Epithelial cell of esophagus (primary cell): ENCODE measurements at regions not wholly inside any gene's neighbourhood (a gene's known extent, or its start where the extent isn't known, plus 50 kb on each side); places are given as distances from the start of the nearest gene placed in this dataset.
A peak's percentile ranks its signal among the peaks of the same experiment; 100 is the strongest.

Experiments used
- DNase-seq: peaks from one replicate; pipeline ENCODE4 v3.0.0; 2010; ENCODE audit warnings: low read depth
- H3K4me3 ChIP-seq: 2 replicates; pipeline ENCODE4 v1.5.1; 2011; ENCODE audit warnings: mild to moderate bottlenecking, low read length, control low read depth
- TF ChIP-seq, protein P1 (sequence below): IDR thresholded peaks from 2 replicates; pipeline ENCODE4 v1.5.1; 2011; ENCODE audit warnings: low read depth, mild to moderate bottlenecking, low read length, control low read depth, inconsistent platforms; ENCODE audit not compliant: insufficient read depth; ENCODE audit errors: missing control alignments

DNA sequence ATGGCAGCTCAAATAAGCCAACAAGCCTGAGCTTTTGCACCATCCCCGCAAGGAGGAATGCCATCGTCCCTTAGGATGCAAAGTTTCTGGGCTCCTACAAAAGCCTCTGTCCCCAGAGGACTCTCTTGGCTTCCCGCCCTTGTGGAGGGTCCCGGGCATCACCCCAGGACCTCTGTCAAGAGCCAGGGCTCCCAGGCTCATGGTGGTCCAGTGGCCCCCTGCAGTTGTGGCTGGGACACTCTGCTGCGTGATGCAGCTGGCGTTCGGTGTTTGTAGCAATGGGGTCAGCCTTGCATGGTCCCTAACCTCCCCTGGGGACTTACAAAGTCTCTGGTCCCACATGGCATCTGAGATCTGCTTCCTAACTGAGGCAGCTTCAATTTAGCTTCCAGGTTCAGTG, 104.7 kb downstream of the RIPK4 start:
- H3K4me3 ChIP-seq = no peak overlapping the region
- no peak for DNase-seq
- TF ChIP-seq, protein P1, sequence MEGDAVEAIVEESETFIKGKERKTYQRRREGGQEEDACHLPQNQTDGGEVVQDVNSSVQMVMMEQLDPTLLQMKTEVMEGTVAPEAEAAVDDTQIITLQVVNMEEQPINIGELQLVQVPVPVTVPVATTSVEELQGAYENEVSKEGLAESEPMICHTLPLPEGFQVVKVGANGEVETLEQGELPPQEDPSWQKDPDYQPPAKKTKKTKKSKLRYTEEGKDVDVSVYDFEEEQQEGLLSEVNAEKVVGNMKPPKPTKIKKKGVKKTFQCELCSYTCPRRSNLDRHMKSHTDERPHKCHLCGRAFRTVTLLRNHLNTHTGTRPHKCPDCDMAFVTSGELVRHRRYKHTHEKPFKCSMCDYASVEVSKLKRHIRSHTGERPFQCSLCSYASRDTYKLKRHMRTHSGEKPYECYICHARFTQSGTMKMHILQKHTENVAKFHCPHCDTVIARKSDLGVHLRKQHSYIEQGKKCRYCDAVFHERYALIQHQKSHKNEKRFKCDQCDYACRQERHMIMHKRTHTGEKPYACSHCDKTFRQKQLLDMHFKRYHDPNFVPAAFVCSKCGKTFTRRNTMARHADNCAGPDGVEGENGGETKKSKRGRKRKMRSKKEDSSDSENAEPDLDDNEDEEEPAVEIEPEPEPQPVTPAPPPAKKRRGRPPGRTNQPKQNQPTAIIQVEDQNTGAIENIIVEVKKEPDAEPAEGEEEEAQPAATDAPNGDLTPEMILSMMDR = no peak

DNA sequence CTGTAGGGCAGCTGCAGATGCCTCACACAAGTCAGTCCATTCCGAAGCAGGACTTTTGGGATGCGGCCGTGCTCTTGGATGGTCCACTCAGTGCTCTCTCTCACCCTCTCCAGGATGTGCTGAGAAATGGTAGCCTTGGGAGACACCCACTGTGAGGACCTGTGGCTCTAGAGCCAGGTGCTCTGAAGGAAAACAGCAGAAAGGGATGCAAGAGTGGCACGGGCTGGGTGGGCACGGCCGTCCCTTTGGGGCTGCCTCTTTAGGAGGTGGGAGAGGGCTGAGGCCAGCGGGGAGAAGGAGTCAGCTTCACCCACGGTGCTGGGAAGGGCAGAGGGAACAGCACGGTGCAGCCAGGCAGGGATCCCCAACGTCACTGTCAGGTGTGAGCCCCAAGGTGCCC, 106.1 kb downstream of the RIPK4 start:
- TF ChIP-seq, protein P1 = no peak
- no peak overlapping the region for H3K4me3 ChIP-seq
- DNase-seq = no peak

DNA sequence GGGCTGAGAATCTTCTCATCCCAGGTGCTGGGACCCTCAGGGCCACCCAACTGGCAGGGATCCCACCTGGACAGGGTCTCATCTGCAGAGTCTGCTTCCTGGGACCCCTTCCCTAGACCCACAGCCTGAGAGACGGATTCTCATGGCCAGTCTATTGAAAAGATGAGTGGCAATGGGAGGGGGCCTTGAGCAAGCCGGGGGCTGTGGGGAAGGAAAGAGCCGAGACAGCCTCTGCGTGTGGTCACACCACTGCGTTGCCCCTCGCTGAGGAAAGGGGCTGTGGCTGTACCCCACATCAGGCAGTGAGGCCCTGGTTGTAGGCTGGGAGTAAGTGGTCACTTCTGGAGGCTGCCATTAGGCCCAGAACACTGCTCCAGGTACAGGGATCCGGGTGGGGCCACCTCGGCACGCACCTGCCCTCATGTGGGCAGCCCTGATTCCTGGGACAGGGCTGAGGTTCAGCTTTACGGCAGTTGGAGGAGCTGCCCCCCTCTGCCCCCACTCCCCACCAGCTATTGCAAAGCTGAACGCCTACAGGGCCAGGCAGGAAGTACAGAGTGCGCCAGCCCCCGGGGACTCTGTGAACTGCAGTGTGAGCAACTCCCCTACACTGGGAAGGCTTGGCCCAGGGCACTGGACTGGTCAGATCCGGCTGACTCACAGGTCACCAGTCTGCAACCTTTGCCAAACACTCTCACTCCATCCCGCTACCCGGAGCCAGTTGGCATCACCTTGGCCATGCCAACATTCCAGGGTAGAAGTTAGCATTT, 106.9 kb downstream of the RIPK4 start:
- no peak for DNase-seq
- H3K4me3 ChIP-seq = no peak overlapping the region
- TF ChIP-seq, protein P1 = no peak

DNA sequence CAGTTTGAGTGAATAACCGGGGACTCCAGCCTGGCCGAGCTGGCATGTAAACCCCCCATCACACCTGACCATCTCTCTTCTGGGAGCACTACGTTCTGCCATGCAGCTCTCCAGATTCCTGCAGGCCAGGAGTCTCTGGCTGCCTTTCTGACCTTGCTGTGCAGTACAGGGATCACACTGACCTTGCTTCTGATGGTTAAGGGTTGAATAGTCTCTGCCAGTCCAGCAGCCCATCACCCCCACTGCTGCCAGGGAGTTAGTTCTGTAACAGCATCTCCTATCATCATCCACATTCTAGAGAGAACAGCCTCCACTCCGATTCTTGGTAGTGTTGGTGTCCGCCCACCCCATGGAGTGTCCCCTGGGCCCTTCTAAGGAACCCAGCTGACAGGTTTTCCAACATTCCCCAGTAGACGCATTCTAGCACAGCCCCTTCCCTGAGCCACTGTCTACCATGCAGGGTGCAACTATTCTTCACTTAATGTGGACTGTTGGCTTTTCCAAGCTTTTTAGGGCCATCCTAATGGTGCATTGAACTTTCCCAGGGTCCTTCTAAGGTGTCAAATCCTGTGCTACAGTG, 109.8 kb downstream of the RIPK4 start:
- TF ChIP-seq, protein P1 = no peak
- DNase-seq = no peak
- no peak overlapping the region for H3K4me3 ChIP-seq

DNA sequence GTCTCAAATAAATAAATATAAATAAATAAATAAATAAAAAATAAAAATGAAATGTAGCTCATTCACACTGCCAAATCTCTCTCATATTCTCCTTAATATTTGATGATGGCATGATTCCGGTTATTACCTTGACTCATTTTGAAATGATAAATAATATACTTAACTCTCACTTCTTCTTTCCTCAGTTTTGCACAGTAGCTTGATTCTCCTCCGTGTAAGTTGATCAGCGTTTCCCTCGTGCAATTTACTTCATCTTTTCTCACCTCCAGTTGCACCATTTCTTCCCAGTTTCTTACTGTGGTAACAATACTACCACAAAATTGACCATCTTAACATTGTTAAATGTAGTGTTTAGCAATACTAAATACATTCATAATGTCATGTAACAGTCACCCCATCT, 111.6 kb downstream of the RIPK4 start:
- no peak overlapping the region for H3K4me3 ChIP-seq
- DNase-seq = no peak
- TF ChIP-seq, protein P1 = no peak

DNA sequence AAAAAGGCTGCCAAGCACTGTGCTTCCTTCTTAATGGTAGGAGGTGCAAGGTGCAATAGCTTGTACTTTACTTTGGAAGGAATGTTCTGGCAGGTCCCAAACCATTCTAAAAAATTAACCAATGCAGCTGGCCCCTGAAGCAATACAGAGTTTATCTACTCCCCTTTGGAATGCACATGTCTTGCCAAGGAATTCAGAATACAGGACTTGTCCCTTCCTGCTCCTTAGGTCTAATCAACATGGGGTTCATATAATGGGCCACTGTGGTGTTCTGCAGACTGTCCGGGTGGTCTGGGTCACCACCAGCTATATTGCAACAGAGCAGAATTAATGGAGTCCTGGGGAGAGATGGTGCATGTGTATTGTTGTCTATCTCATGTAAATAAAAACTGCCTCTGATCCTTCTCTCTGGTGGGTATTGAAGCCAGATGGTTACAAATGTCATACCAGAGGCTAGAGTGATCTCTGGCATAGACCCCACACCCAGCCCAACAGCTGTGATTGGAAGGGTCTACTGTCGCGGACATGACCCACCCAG, 112.8 kb downstream of the RIPK4 start:
- H3K4me3 ChIP-seq = no peak overlapping the region
- TF ChIP-seq, protein P1 = no peak
- peak; percentile 80 for DNase-seq
